C4-2B (cell line): ENCODE measurements at regions not wholly inside any gene's neighbourhood (a gene's known extent, or its start where the extent isn't known, plus 50 kb on each side); places are given as distances from the start of the nearest gene placed in this dataset.
A peak's percentile ranks its signal among the peaks of the same experiment; 100 is the strongest.

Source experiments
- H3K27ac ChIP-seq: fragments of 450-650 bp; 2 replicates; pipeline ENCODE4 v1.5.1; 2017
- CTCF ChIP-seq: fragments of 450-650 bp; conservative IDR thresholded peaks from 2 replicates; pipeline ENCODE4 v1.5.1; 2017; ENCODE audit warnings: mild to moderate bottlenecking
- ZFX ChIP-seq: fragments of 450-650 bp; IDR thresholded peaks from 2 replicates; pipeline ENCODE4 v1.6.1; 2017

- H3K27ac ChIP-seq = no peak overlapping the region
- TF ChIP-seq CTCF = no peak
- no peak for TF ChIP-seq ZFX
These were observed 522.3 kb upstream of the ST8SIA4 start for GRCh38 chr5:101425339-101425859.

GRCh38 chr5:101424530-101425175 lies 521.6 kb upstream of the ST8SIA4 start:
- no peak for TF ChIP-seq ZFX
- TF ChIP-seq CTCF = no peak
- H3K27ac ChIP-seq = no peak overlapping the region

- TF ChIP-seq CTCF (no peak), ZFX (no peak)
- H3K27ac ChIP-seq = no peak overlapping the region
These were observed 515.6 kb upstream of the ST8SIA4 start for GRCh38 chr5:101418713-101419118.

- no peak for TF ChIP-seq ZFX
- no peak for TF ChIP-seq CTCF
- no peak overlapping the region for H3K27ac ChIP-seq
These were observed 501.4 kb upstream of the ST8SIA4 start for GRCh38 chr5:101404531-101404930.

- no peak overlapping the region for H3K27ac ChIP-seq
- TF ChIP-seq ZFX = no peak
These were observed 490.8 kb upstream of the ST8SIA4 start for GRCh38 chr5:101393795-101394450.

GRCh38 chr5:101390151-101390908 lies 487.2 kb upstream of the ST8SIA4 start:
- H3K27ac ChIP-seq = no peak overlapping the region
- TF ChIP-seq ZFX = no peak
- TF ChIP-seq CTCF = peak; percentile 86

GRCh38 chr5:101385276-101385675 lies 482.2 kb upstream of the ST8SIA4 start:
- H3K27ac ChIP-seq = no peak overlapping the region
- TF ChIP-seq CTCF (no peak), ZFX (no peak)
